Duodenal mucosa (tissue), 2 donors: ENCODE measurements at regions not wholly inside any gene's neighbourhood (a gene's known extent, or its start where the extent isn't known, plus 50 kb on each side); places are given as distances from the start of the nearest gene placed in this dataset.

ENCODE experiments used
- H3K27ac ChIP-seq: one replicate; pipeline ENCODE4 v1.7.0; 2013; ENCODE audit warnings: low read depth, low read length
- H3K27me3 ChIP-seq, 2 donors: one replicate each; pipeline ENCODE4 v1.7.0; 2013; ENCODE audit warnings: low read length in 2 of 2, control low read depth in 1 of 2; ENCODE audit not compliant: insufficient read depth in 2 of 2, control insufficient read depth in 1 of 2
- H3K36me3 ChIP-seq, 2 donors: one replicate each; pipeline ENCODE4 v1.7.0; 2013; ENCODE audit warnings: low read length in 2 of 2, control low read depth in 1 of 2; ENCODE audit not compliant: insufficient read depth in 2 of 2, control insufficient read depth in 1 of 2
- H3K4me1 ChIP-seq, 2 donors: one replicate each; pipeline ENCODE4 v1.7.0; 2013; ENCODE audit warnings: low read length in 2 of 2, control low read depth in 1 of 2; ENCODE audit not compliant: insufficient read depth in 2 of 2, control insufficient read depth in 1 of 2
- H3K4me3 ChIP-seq, 2 donors: one replicate each; pipeline ENCODE4 v1.7.0; 2013; ENCODE audit warnings: low read length in 2 of 2, low read depth in 1 of 2
- H3K9ac ChIP-seq, 2 donors: one replicate each; pipeline ENCODE4 v1.7.0; 2013; ENCODE audit warnings: low read length in 2 of 2, low read depth in 1 of 2
- H3K9me3 ChIP-seq, 2 donors: one replicate each; pipeline ENCODE4 v1.7.0; 2013; ENCODE audit warnings: low read length in 2 of 2, control low read depth in 1 of 2; ENCODE audit not compliant: control insufficient read depth in 1 of 2

GRCh38 chr5:167145841-167146240 lies 1145.6 kb upstream of the WWC1 start:
- H3K27me3 ChIP-seq = no peaks in the 10 kb centered on the region
- H3K36me3 ChIP-seq = no peaks in the 10 kb centered on the region
- no peak overlapping the region for H3K27ac ChIP-seq
- H3K4me1 ChIP-seq = no peaks in the 10 kb centered on the region
- no peak overlapping the region for H3K9ac ChIP-seq
- H3K4me3 ChIP-seq = no peak overlapping the region
- no peaks in the 10 kb centered on the region for H3K9me3 ChIP-seq

- no peaks in the 10 kb centered on the region for H3K9me3 ChIP-seq
- no peak overlapping the region for H3K27ac ChIP-seq
- H3K27me3 ChIP-seq = no peaks in the 10 kb centered on the region
- no peak overlapping the region for H3K4me3 ChIP-seq
- H3K4me1 ChIP-seq = no peaks in the 10 kb centered on the region
- no peaks in the 10 kb centered on the region for H3K36me3 ChIP-seq
- H3K9ac ChIP-seq = no peak overlapping the region
Measured at GRCh38 chr5:167147879-167148278, 1143.6 kb upstream of the WWC1 start.

GRCh38 chr5:167150661-167151060 lies 1140.8 kb upstream of the WWC1 start:
- Histone ChIP-seq H3K9ac (no peak overlapping the region), H3K4me3 (no peak overlapping the region), H3K9me3 (no peaks in the 10 kb centered on the region), H3K4me1 (no peaks in the 10 kb centered on the region), H3K36me3 (no peaks in the 10 kb centered on the region), H3K27me3 (no peaks in the 10 kb centered on the region), H3K27ac (no peak overlapping the region)

GRCh38 chr5:167152561-167152960 lies 1138.9 kb upstream of the WWC1 start:
- no peak overlapping the region for H3K27ac ChIP-seq
- H3K4me1 ChIP-seq = no peaks in the 10 kb centered on the region
- H3K9me3 ChIP-seq = no peaks in the 10 kb centered on the region
- no peaks in the 10 kb centered on the region for H3K27me3 ChIP-seq
- H3K36me3 ChIP-seq = no peaks in the 10 kb centered on the region
- no peak overlapping the region for H3K9ac ChIP-seq
- H3K4me3 ChIP-seq = no peak overlapping the region

- H3K27ac ChIP-seq = no peak overlapping the region
- H3K4me3 ChIP-seq = no peak overlapping the region
- H3K27me3 ChIP-seq = no peaks in the 10 kb centered on the region
- H3K36me3 ChIP-seq = no peaks in the 10 kb centered on the region
- no peak overlapping the region for H3K9ac ChIP-seq
- H3K9me3 ChIP-seq = no peaks in the 10 kb centered on the region
- H3K4me1 ChIP-seq = no peaks in the 10 kb centered on the region
Measured at GRCh38 chr5:167155387-167156005, 1135.9 kb upstream of the WWC1 start.

- Histone ChIP-seq H3K27ac (no peak overlapping the region), H3K9me3 (no peaks in the 10 kb centered on the region), H3K27me3 (no peaks in the 10 kb centered on the region), H3K36me3 (no peaks in the 10 kb centered on the region), H3K9ac (no peak overlapping the region), H3K4me1 (no peaks in the 10 kb centered on the region), H3K4me3 (no peak overlapping the region)
Measured at GRCh38 chr5:167156446-167156845, 1135.0 kb upstream of the WWC1 start.

GRCh38 chr5:167158588-167158987 lies 1132.9 kb upstream of the WWC1 start:
- no peaks in the 10 kb centered on the region for H3K36me3 ChIP-seq
- H3K4me1 ChIP-seq = no peaks in the 10 kb centered on the region

GRCh38 chr5:167160388-167160787 lies 1131.1 kb upstream of the WWC1 start:
- Histone ChIP-seq H3K36me3 (no peaks in the 10 kb centered on the region), H3K27me3 (no peaks in the 10 kb centered on the region), H3K9me3 (no peaks in the 10 kb centered on the region), H3K4me3 (no peak overlapping the region), H3K9ac (no peak overlapping the region), H3K4me1 (no peaks in the 10 kb centered on the region), H3K27ac (no peak overlapping the region)

More at GRCh38 chr5:167158588-167158987, 1132.9 kb upstream of the WWC1 start:
- Histone ChIP-seq H3K27ac (no peak overlapping the region), H3K9me3 (no peaks in the 10 kb centered on the region), H3K27me3 (no peaks in the 10 kb centered on the region), H3K4me3 (no peak overlapping the region), H3K9ac (no peak overlapping the region)

GRCh38 chr5:167166696-167167095 lies 1124.7 kb upstream of the WWC1 start:
- Histone ChIP-seq H3K9me3 (no peaks in the 10 kb centered on the region), H3K27ac (no peak overlapping the region), H3K9ac (no peak overlapping the region), H3K27me3 (no peaks in the 10 kb centered on the region), H3K4me1 (no peaks in the 10 kb centered on the region), H3K4me3 (no peak overlapping the region), H3K36me3 (no peaks in the 10 kb centered on the region)

GRCh38 chr5:167167191-167167795 lies 1124.2 kb upstream of the WWC1 start:
- no peak overlapping the region for H3K27ac ChIP-seq
- no peak overlapping the region for H3K9ac ChIP-seq
- no peak overlapping the region for H3K4me3 ChIP-seq
- H3K36me3 ChIP-seq = no peaks in the 10 kb centered on the region
- H3K9me3 ChIP-seq = no peaks in the 10 kb centered on the region
- no peaks in the 10 kb centered on the region for H3K27me3 ChIP-seq
- H3K4me1 ChIP-seq = no peaks in the 10 kb centered on the region
